ENCODE measurements at regions not wholly inside any gene's neighbourhood (a gene's known extent, or its start where the extent isn't known, plus 50 kb on each side); places are given as distances from the start of the nearest gene placed in this dataset.

DNA sequence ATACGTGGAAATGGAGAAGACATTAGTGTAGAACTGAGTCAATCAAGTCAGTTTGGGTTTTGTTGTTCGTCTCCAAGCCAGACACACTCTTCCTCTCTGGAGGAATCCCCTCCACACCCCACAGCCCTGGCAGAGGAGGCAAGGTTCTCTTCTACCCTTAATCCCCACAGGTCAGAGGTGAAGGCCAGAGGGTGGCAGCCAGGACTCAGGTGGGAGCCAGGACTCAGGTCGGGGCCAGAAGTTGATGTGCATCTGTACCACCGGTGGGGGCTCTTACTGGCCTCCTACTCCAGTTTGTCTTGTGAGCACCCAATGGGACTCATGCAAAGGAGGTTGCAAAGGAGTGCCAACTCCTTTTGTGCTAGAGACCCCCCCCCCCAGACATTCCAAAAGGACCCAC, 126.4 kb downstream of the TBXT start:
- no peak overlapping the region for H3K4me3 ChIP-seq (ENCODE audit: low read length)
- no peak for DNase-seq (ENCODE audit: low read depth)
- TF ChIP-seq CTCF (conservative IDR thresholded peaks at IDR 0.05; ENCODE audit: low read depth, low read length) = no peak

GRCh38 chr6:166040292-166040691, 127.4 kb downstream of the TBXT start:
- TF ChIP-seq CTCF (conservative IDR thresholded peaks at IDR 0.05; ENCODE audit: low read depth, low read length) = no peak
- H3K4me3 ChIP-seq (ENCODE audit: low read length) = no peak overlapping the region
- no peak for DNase-seq (ENCODE audit: low read depth)

DNA sequence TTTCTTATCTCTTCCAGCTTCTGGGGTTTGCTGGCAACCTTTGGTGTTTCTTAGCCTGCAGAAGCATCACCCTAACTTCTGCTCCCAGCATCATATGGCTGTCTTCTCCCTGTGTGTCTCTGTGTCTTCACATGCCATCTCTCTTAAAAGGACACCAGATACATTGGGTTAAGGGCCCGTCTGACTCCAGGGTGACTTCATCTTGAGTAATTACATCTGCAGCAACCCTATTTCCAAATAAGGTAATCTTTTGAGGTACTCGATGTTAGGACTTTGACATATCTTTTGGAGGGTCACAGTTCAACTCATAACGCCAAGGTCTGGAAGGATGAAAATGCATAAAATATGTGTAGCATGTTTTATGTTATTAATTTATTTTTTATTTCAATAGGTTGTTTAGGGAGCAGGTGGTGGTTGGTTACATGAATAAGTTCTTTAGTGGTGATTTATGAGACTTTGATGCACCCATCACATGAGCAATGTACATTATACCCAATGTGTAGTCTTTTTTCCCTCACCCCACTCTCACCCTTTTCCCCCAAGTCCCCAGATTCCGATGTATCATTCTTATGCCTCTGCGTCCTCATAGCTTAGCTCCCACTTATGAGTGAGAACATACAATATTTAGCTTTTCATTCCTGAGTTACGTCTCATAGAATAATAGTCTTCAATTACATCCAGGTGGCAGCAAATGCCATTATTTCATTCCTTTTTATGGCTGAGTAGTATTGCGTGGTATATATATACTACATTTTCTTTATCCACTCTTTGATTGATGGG, 131.1 kb downstream of the TBXT start:
- no peak overlapping the region for H3K4me3 ChIP-seq (ENCODE audit: low read length)
- no peak for TF ChIP-seq CTCF (conservative IDR thresholded peaks at IDR 0.05; ENCODE audit: low read depth, low read length)
- no peak for DNase-seq (ENCODE audit: low read depth)

- no peak for DNase-seq (ENCODE audit: low read depth)
- no peak overlapping the region for H3K4me3 ChIP-seq (ENCODE audit: low read length)
- TF ChIP-seq CTCF (conservative IDR thresholded peaks at IDR 0.05; ENCODE audit: low read depth, low read length) = peak; percentile 13
Measured at GRCh38 chr6:166032366-166033200, 135.1 kb downstream of the TBXT start.

DNA sequence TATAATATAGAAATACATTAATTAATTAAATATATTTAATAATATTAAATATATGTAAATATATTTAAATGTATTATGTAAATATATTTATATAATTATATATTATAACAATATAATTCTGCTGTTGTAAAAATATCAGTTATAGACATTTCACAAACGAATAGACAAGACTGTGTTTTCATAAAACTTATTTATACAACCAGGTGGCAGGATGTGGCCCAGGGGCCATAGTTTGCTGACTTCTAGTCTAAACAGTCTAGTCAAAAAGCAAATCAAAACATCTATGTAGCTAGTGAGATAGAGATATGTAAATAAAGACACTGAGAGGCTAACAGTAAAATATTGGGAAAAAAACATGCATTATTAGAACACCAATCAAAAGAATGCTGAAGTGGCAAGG, 136.4 kb downstream of the TBXT start:
- no peak for DNase-seq (ENCODE audit: low read depth)
- no peak for TF ChIP-seq CTCF (conservative IDR thresholded peaks at IDR 0.05; ENCODE audit: low read depth, low read length)
- no peak overlapping the region for H3K4me3 ChIP-seq (ENCODE audit: low read length)

DNA sequence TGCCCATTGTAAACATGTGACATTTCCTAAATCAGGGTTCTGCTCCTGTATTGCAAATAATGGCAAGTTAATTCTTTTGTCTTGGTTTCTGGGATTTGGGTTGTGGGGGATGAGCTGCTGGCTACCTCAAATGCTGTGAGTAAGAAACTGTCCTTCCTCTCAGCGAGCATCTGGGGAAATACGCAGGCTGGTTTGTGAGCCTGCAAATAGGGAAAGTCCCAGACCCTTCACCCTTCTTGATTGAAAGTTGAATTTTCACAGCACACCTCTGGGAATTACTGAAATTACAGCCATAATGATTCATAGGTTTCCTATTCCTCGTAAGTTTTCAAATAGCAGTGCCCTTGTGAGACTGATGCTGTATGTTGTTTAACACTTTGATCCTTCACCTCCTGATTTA, 138.1 kb downstream of the TBXT start:
- TF ChIP-seq CTCF (conservative IDR thresholded peaks at IDR 0.05; ENCODE audit: low read depth, low read length) = no peak
- H3K4me3 ChIP-seq (ENCODE audit: low read length) = no peak overlapping the region
- no peak for DNase-seq (ENCODE audit: low read depth)

All from retinal pigment epithelial cell (primary cell).